ENCODE measurements at regions not wholly inside any gene's neighbourhood (a gene's known extent, or its start where the extent isn't known, plus 50 kb on each side); places are given as distances from the start of the nearest gene placed in this dataset.

DNA sequence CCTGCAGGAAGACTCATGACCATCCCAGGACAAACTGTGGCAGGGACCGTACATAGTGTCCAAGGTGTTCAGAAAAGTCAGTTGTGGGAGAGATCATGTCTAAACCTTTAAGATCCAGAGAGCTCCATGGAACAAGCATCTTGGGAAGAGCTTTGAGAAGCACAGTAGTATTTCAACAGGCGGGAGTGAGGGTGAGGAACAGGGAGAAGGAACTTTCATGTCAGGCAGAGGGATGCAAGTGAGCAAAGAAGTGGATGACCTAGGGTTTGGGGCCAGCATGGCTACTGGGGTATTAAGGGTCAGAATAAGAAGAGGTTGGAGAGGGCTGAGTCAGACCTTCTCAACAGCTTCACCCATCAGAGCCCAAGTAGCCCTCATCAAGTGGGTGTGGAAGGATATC lies 147.9 kb upstream of the ETV3 start:
- TF ChIP-seq CTCF (conservative IDR thresholded peaks at IDR 0.05) (no peak), EZH2 (IDR thresholded peaks at IDR 0.05; ENCODE audit: low read depth) (no peak)

Data from PC-9 (cell line).